ENCODE measurements at regions not wholly inside any gene's neighbourhood (a gene's known extent, or its start where the extent isn't known, plus 50 kb on each side); places are given as distances from the start of the nearest gene placed in this dataset.

DNA sequence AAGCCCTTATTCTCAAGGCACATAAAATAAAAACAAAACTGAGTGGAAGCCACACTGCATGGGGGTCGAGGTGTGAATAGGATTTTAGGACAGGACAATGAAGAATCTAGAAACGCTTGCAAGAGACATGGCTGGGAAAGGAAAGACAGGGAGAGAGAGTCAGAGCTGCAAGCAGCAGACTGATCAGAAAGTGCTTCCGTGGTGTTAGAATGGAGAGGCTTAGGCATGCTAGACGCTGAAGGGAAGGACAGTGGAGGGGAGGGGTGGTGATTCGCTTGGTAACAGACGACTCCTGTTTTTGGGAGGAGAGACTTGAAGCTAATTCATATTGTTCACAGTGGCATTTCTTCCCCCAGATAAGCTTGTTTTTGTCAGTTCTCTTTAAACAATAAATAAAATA is 173.5 kb downstream of the AIPL1 start:
- Histone ChIP-seq H3K27ac (ENCODE audit: extremely low read depth, low read depth, low read length) (no peak overlapping the region), H3K36me3 (ENCODE audit: control insufficient read depth, insufficient read depth, low read length) (no peaks in the 10 kb centered on the region), H3K9me3 (replicated peaks; ENCODE audit: control insufficient read depth, insufficient read depth, low read depth, low read length) (no peaks in the 10 kb centered on the region), H4K20me1 (replicated peaks; ENCODE audit: control insufficient read depth, insufficient read depth, low read length) (no peaks in the 10 kb centered on the region), H3K4me3 (no peak overlapping the region), H3K9me1 (ENCODE audit: control insufficient read depth, insufficient read depth, low read length) (no peaks in the 10 kb centered on the region), H2AFZ (ENCODE audit: low read depth, low read length) (no peak overlapping the region), H3K4me1 (replicated peaks in 1 of 2; ENCODE audit: control insufficient read depth in 2 of 2, insufficient read depth in 2 of 2, low read length in 2 of 2) (no peaks in the 10 kb centered on the region), H3K9ac (ENCODE audit: insufficient read depth in 1 of 2, low read depth in 2 of 2, low read length in 2 of 2) (no peak overlapping the region), H3K4me2 (ENCODE audit: insufficient read depth, low read length) (no peak overlapping the region), H3K79me2 (ENCODE audit: control insufficient read depth, insufficient read depth, low read length) (no peaks in the 10 kb centered on the region), H3K27me3 (ENCODE audit: control insufficient read depth in 2 of 2, insufficient read depth in 2 of 2, low read length in 2 of 2) (peaks cover 2 to 7% of the 10 kb centered on the region in 2 experiments; a peak in 1 of 5 replicates)
- BruUV-seq (replicated peaks): no TSS peak
- TF ChIP-seq KDM1A (IDR thresholded peaks at IDR 0.05) (no peak), RFX5 (IDR thresholded peaks at IDR 0.05; ENCODE audit: low read depth, low read length) (0 out of 2 replicates have a peak, but pooled peaks have one; percentile 38)
- ATAC-seq: no peak
- no peak for DNase-seq (ENCODE audit: extremely low read depth in 1 of 4, low spot score in 3 of 4)
- POLR2A ChIA-PET: no interaction called here
- no peak for FAIRE-seq
- CTCF ChIA-PET (ENCODE audit: low intra/inter-chr PET ratio): no interaction called here
- WGBS (ENCODE audit: insufficient coverage, low coverage, missing lambda C conversion rate): 0% methylated on average over 5 of the region's 6 CpGs
- in situ Hi-C loops (cut with MboI): no loop called here
- intact Hi-C loops (cut with micrococcal nuclease): no loop called here

DNA sequence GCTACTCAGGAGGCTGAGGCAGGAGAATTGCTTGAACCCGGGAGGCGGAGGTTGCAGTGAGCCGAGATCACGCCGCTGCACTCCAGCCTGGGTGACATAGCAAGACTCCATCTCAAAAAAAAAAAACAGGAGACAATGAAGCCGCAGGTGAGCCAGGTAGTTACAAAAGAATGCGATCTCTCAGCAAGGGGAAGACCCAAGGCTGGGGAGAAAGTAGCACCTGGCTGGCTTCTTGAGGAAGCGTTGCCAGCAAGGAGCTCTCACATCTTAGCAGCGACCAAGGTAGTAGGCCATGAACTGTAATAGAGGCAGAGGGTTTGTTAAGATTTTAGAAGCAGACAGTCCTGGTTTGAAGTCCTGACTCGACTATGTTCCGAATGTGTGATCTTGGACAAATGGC is 175.0 kb downstream of the AIPL1 start:
- BruUV-seq (replicated peaks): no TSS peak
- H3K4me2 ChIP-seq (ENCODE audit: insufficient read depth, low read length): no peak overlapping the region
- H3K27ac ChIP-seq (ENCODE audit: extremely low read depth, low read depth, low read length): no peak overlapping the region
- no peaks in the 10 kb centered on the region for H4K20me1 ChIP-seq (replicated peaks; ENCODE audit: control insufficient read depth, insufficient read depth, low read length)
- peaks cover 2 to 7% of the 10 kb centered on the region in 2 experiments; a peak in 1 of 5 replicates for H3K27me3 ChIP-seq (ENCODE audit: control insufficient read depth in 2 of 2, insufficient read depth in 2 of 2, low read length in 2 of 2)
- H3K9me1 ChIP-seq (ENCODE audit: control insufficient read depth, insufficient read depth, low read length): peaks cover 2% of the 10 kb centered on the region
- H3K4me3 ChIP-seq: no peak overlapping the region
- intact Hi-C loops (cut with micrococcal nuclease) (no loop called here), in situ Hi-C loops (cut with MboI) (no loop called here)
- DNase-seq (ENCODE audit: extremely low read depth in 1 of 4, low spot score in 3 of 4) (no peak), ATAC-seq (no peak), FAIRE-seq (no peak)
- H3K79me2 ChIP-seq (ENCODE audit: control insufficient read depth, insufficient read depth, low read length): no peaks in the 10 kb centered on the region
- 0% methylated on average over 4 of the region's 11 CpGs for WGBS (ENCODE audit: insufficient coverage, low coverage, missing lambda C conversion rate)
- no peaks in the 10 kb centered on the region for H3K36me3 ChIP-seq (ENCODE audit: control insufficient read depth, insufficient read depth, low read length)
- no peaks in the 10 kb centered on the region for H3K4me1 ChIP-seq (replicated peaks in 1 of 2; ENCODE audit: control insufficient read depth in 2 of 2, insufficient read depth in 2 of 2, low read length in 2 of 2)
- CTCF ChIA-PET (ENCODE audit: low intra/inter-chr PET ratio): no interaction called here
- POLR2A ChIA-PET: interaction anchor here (0.9 kb wide), 1 partner anchor 12 kb away, joined by 3 read pairs; no protein-coding TSS in a partner anchor
- H2AFZ ChIP-seq (ENCODE audit: low read depth, low read length): no peak overlapping the region
- H3K9me3 ChIP-seq (replicated peaks; ENCODE audit: control insufficient read depth, insufficient read depth, low read depth, low read length): no peaks in the 10 kb centered on the region
- H3K9ac ChIP-seq (ENCODE audit: insufficient read depth in 1 of 2, low read depth in 2 of 2, low read length in 2 of 2): no peak overlapping the region
- no peak for TF ChIP-seq EP400 (IDR thresholded peaks at IDR 0.05)
- no peak for TF ChIP-seq YY1 (IDR thresholded peaks at IDR 0.05; ENCODE audit: borderline replicate concordance in 1 of 3, control insufficient read depth in 1 of 3, extremely low read depth in 1 of 3, insufficient read depth in 3 of 3, insufficient read length in 1 of 3, insufficient replicate concordance in 2 of 3, low read depth in 1 of 3, low read length in 2 of 3)
- TF ChIP-seq, protein P1, sequence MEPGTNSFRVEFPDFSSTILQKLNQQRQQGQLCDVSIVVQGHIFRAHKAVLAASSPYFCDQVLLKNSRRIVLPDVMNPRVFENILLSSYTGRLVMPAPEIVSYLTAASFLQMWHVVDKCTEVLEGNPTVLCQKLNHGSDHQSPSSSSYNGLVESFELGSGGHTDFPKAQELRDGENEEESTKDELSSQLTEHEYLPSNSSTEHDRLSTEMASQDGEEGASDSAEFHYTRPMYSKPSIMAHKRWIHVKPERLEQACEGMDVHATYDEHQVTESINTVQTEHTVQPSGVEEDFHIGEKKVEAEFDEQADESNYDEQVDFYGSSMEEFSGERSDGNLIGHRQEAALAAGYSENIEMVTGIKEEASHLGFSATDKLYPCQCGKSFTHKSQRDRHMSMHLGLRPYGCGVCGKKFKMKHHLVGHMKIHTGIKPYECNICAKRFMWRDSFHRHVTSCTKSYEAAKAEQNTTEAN (CRISPR knock-in tag; IDR thresholded peaks at IDR 0.05): no peak
- TF ChIP-seq, protein P2, sequence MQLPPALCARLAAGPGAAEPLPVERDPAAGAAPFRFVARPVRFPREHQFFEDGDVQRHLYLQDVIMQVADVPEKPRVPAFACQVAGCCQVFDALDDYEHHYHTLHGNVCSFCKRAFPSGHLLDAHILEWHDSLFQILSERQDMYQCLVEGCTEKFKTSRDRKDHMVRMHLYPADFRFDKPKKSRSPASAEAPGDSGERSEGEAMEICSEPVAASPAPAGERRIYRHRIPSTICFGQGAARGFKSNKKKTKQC (CRISPR knock-in tag; IDR thresholded peaks at IDR 0.05): no peak
- TF ChIP-seq, protein P3, sequence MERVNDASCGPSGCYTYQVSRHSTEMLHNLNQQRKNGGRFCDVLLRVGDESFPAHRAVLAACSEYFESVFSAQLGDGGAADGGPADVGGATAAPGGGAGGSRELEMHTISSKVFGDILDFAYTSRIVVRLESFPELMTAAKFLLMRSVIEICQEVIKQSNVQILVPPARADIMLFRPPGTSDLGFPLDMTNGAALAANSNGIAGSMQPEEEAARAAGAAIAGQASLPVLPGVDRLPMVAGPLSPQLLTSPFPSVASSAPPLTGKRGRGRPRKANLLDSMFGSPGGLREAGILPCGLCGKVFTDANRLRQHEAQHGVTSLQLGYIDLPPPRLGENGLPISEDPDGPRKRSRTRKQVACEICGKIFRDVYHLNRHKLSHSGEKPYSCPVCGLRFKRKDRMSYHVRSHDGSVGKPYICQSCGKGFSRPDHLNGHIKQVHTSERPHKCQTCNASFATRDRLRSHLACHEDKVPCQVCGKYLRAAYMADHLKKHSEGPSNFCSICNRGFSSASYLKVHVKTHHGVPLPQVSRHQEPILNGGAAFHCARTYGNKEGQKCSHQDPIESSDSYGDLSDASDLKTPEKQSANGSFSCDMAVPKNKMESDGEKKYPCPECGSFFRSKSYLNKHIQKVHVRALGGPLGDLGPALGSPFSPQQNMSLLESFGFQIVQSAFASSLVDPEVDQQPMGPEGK (CRISPR knock-in tag; IDR thresholded peaks at IDR 0.05; ENCODE audit: borderline replicate concordance): no peak

All from K562 (cell line).